ENCODE measurements at regions not wholly inside any gene's neighbourhood (a gene's known extent, or its start where the extent isn't known, plus 50 kb on each side); places are given as distances from the start of the nearest gene placed in this dataset.
"Not testable (repeated sequence)": the region's sequence is repeated elsewhere in the genome, so short reads cannot be mapped to it uniquely, and the experiment has no call there.

DNA sequence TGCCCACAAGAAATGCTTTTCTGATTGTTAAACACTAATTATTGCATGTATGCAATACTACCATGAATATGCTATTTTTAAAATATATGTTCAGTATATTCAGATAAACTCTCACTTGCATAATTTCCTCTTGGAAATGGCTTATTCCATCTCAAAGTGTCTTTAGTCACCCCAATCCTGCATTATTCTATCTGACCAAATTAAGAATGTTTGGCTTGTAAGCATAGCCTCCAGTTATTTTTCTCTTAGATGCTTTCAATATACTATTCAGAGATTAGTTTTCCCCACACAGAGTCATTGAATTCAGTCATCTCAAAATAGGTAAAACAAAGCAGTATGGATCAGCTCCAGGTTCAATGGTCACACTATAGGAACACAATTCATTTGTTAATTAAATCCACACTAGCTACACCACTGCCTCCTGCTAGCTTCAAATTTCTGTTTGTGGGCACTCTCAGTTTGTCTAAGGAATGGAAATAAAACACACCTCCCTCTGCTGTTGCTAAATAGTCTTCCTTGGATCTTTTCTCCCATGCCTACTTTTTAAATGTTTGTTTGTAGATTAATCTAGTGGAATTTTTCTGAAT is 134.6 kb upstream of the TBCA start:
- no peak for DNase-seq (ENCODE audit: low read depth in 2 of 2)

DNA sequence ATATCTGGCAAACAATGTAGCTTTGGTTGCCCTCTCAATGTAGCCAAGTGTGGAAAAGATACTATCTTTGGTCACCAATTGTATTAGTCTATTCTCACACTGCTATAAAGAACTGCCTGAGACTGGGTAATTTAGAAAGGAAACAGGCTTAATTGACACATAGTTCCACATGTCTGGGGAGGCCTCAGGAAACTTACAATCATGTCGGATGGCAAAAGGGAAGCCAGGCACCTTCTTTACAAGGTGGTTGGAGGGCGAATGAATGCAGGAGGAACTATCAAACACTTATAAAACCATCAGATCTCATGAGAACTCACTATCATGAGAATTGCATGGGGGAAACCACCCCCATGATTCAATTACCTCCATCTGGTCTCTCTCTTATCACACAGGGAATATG is 133.1 kb upstream of the TBCA start:
- DNase-seq (ENCODE audit: low read depth in 2 of 2): no peak

DNA sequence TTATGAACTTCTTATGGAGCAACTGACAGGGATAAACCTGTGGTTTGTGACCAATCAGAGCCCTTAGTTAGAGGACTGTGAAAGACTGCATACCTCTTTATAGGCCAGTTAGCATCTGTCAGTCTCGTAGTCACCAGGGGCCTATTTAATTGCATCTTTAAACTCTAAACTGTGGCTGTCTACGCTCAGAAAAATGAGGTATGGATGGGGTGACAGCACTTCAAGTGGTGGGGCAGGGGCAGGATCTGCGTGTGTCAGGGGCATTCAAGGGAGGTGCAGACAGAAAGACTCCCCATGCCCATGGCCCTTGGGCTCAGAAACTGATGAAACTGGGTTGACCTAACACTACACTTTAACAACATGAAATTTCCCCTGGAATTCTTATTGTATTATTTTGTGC is 132.6 kb upstream of the TBCA start:
- DNase-seq (ENCODE audit: low read depth in 2 of 2): no peak

DNA sequence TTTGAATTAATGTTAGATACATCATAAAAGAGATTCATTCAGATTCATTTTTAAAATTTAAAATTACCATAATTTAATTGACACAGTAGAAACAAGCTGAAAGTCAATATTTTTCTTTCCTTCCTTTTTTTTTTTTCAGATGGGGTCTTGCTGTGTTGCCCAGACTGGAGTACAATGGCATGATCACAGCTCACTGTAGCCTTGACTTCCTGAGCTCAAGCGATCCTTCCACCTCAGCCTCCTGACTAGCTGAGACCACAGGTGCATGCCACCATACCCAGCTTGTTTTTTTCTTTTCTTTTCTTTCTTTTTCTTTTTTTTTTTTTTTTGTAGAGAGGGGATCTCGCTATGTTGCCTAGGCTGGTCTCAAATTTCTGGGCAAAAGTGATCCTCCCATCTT is 131.6 kb upstream of the TBCA start:
- no peak for DNase-seq (ENCODE audit: low read depth in 2 of 2)

DNA sequence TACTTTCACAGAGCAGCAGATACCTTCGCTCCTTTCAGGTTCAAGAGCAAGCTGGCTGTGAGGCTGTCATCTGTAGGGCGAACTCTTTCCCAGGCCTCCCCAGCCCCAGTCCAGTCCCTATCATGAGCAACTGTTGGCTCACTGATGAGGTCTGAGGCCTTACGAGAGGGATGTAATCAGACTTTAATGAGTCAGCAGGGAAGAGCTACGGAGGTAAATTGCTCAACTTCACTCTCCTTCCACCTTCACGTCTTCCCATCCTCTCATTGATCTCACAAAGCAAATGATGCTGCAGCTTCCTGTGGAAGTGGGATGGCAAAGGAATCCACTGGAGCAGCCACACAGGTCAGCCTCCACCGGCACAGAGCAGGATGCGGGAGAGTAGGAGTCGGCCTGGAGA is 130.7 kb upstream of the TBCA start:
- no peak for DNase-seq (ENCODE audit: low read depth in 2 of 2)

DNA sequence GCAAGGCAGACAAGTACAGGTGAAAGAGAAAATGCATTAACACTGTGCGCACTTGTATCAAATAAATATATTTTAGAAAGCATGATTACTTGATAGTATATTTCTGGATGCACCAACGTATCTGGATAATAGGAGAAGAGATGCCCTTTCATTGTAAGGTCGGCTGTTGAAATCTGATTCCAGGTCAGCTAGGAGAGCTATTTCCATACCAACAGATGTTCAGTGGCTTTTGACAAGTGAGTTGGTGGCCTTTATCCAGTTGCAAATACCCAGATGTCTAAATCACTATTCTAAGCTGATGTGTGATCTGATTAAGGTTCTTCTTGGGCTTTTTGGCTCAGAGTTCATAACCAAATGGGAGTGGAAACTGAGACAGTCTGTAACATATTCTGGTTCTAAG is 128.2 kb upstream of the TBCA start:
- DNase-seq (ENCODE audit: low read depth in 2 of 2): no peak

DNA sequence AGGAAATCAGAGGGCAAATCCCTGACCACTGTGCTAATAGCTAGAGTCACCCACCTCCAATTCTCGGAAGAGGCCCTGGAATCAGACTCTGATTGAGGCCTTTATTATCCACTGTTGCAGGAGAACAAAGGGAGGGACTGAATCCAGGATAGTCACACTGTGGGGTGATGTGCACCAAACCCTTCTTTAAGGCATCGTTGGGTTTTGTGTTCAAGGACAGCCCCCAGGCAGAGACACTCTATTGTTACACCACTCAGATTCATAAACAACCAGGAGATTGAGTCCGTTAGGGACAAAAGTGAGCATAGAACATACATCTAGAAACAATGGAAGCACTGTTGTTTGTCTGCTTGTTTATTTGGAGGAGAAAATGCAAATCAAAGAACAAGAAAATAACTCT is 124.6 kb upstream of the TBCA start:
- no peak for DNase-seq (ENCODE audit: low read depth in 2 of 2)

DNA sequence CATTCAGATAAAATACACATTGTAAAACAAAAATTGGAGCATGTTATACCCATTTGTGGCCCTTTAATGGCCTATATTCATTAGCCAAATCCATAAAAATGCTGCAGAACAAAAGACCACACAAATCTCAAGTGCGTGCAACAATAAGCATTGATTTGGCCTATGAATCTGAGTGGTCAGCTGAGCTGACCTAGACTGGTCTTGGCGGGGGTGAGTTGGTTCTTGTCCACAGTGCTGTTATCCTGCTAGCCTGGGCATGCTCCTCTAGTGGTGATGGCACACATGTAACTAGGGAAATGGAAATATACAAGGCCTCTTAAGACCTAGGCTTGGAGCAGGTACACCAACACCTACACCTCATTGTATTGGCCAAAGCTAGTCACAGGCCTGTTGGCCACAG is 122.2 kb upstream of the TBCA start:
- no peak for DNase-seq (ENCODE audit: low read depth in 2 of 2)

DNA sequence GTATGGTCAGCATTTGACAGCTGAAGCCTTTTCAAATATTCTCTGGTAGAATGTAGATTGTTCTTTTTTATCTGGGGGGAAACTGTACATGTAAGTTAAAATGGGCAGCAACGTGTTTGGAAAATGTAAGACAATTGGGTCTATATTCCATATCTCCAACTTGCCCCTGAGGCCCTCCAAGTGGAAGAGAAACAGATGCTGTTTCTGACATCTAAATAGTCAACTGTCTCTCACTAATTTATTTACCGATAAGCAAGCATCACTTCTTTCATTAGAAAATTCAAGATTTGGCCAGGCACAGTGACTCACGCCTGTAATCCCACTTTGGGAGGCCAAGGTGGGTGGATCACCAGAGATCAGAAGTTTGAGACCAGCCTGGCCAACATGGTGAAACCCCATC is 120.2 kb upstream of the TBCA start:
- DNase-seq (ENCODE audit: low read depth in 2 of 2): no peak

DNA sequence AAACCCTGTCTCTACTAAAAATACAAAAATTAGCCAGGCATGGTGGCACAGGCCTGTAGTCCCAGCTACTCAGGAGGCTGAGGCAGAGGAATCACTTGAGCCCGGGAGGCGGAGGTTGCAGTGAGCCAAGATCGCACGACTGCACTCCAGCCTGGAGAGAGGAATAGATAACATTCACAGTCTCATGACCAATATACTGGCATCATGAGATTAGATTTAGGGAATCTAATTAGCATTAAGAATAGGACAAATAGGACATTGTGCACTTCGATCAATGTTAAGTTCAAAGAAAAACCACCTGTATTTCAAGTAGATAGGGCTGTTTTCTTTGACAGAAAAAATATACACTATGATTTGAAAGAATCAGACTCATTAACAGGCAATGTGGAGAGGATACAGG is 118.0 kb upstream of the TBCA start:
- DNase-seq (ENCODE audit: low read depth in 2 of 2): not testable (repeated sequence)

DNA sequence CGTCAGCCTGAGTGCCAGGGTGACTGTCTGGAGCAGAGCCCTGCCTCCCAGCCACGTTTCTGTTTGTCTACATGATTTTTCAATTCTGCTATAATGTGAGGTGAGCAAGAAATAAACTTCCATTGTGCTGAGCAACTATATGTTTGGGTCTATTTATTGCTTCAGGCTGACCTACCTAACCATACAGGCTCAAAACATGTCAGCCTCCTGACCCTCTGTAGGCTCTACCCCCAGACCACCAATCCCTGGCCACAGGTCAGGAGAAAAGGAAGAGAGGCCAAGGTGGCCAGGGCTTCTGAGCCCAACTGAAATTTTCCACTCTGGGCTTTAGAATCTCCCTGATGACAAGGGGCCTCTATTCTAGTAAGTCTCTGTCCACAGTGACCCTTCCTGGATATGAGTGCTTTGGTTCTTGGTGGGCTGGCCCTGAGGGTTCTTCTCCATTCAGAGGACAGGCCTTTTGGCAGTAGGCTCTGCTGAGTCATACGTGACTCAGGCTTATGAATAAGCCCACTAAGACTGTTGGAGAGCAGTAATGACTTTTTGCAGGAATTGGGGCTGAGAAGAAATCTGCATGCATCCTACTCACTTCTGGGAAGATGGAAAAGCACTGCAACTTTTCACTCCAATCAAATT is 117.2 kb upstream of the TBCA start:
- peak in 1 of 2 donors; percentile 93 for DNase-seq (ENCODE audit: low read depth in 2 of 2)

DNA sequence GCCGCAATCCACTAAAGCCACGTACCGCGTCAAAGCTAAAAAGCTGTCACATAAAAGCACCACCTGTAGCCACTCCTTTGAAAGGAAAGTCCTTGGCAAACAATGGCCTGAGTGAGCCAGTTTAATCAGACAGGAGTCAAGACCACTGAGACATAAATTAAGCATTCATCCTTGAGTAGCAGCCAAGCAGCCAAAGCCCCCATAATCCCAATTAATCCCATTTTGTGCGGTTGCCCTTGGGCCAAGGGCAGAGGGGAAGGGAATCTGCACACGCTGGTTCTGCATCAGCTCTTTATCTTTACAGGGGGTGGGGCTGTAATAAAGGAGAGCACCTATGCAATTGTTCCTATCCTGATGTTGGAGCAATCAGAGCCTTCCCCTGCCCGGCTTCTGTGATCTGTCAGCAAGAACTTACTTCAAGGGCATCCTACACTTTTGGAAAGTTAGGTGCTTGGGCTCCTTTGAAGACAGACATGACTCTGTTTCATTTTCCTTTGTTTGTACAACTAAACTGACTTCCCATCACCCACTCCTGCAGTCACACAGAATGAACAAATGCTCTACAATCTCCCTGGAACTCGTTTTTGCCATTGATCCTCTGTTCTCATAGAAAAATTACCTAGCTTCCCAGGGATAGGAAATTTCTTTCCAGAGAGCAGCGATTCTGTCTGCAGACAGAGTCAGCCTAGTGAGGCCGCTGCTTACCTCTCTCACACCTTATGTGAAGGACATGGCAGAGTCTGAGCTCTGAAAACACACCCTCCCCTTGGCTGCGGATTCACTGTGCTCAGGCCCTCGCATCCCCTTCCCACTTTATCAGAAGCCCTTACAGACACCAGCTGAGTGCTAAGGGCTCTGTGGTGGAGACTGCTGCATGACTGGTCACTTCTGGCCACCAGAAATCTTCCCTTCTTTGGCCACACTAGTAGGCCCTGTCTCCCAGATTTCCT is 116.2 kb upstream of the TBCA start:
- DNase-seq (ENCODE audit: low read depth in 2 of 2): no peak

DNA sequence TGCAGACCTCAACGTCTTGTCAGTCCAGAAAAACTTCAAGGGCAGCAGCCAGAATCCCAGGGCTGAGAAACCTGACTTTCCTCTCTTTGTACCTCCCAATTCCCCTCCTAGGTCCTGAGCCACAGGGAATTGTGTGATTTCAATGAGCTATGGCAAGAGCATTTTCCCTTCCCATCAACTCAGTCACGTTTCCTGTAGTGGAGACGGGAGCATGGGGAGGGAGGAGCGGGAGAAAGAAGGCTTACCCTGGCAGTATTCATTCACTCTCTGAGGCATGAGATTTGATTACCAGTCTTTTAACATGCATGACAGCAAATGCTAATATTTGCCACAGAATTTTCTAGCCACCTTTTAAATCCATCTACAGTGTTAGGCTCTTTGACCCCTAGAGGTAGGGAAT is 109.4 kb upstream of the TBCA start:
- peak in 1 of 2 donors; percentile 40 for DNase-seq (ENCODE audit: low read depth in 2 of 2)

DNA sequence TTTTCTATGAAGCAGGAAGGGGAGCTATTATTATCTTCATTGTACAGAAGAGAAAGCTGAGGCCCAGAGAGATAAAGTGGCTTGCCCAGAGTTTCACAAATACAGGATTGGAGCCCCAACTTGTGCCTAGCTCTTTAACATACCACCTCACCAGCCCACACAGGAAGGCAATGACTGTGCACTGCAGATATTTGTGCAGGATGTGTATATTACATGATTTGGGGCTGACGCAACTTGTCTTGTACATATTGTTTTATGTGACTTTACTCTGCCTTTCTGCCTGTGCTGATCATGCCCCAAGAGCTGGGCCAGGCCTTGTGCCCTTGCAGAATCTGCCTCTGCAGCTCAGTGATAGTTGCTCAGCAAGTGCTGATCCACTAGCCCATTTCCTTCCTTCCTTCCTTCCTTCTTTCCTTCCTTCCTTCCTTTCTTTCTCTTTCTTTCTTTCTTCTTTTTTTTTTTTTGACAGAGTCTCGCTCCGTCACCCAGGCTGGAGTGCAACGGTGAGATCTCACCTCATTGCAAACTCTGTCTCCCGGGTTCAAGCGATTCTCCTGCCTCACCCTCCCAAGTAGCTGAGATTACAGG is 106.6 kb upstream of the TBCA start:
- peak; percentile 23 to 80 for DNase-seq (ENCODE audit: low read depth in 2 of 2)

DNA sequence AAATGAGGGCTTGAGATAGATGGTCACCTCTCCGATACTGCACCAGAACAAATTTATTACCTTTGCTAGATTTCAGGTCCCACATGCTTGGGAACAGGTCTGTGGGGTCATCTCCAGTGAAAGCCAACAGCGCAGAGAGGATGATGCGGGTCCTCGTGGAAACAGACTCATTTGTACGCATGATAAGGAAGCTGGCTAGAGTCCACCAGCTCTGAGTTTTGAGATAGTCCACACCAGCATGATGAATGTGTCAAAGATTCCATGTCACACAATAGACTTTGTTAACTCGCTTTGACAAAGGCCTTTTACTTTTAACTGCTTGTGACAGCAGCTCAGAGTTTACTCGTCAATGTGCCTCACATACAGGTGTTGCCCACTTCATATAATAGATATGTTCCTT is 105.4 kb upstream of the TBCA start:
- DNase-seq (ENCODE audit: low read depth in 2 of 2): peak; percentile 57 to 59

DNA sequence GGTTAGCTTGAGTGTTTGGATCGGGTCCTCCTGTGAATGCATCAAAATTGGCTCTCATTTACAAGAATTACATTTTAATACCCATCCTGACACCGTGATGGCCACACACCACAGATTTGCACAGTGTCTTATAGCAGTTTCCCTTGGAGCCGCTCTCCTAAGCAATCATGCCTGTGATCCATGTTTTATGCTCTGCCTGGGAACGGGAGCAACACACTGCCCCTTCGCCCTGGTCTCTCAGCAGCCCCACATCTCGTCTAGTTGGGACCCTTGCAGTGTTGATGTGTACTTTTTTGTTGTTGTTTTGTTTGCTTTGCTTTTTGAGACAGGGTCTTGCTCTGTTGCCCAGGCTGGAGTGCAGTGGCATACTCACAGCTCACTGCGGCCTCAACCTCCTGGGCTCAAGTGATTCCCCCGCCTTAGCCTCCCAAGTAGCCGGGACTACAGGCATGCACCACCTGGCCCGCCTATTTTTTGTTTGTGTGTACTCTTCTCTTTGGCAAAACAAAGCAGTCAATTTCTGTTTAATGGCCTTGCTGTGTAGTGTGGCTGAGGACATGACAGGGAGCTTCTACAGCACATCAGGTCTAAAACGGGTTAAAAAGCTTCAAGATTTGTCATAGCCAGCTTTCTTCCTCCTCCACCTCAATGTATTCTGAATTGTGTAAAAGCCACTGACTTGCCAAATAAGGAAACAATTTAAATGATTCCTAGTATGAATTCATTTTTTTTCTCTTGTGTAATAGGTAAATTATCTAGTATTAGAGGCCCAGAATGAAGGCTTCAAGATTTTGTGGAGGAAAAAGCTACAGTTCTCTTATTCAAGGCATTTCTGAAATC is 101.6 kb upstream of the TBCA start:
- no peak for DNase-seq (ENCODE audit: low read depth in 2 of 2)

DNA sequence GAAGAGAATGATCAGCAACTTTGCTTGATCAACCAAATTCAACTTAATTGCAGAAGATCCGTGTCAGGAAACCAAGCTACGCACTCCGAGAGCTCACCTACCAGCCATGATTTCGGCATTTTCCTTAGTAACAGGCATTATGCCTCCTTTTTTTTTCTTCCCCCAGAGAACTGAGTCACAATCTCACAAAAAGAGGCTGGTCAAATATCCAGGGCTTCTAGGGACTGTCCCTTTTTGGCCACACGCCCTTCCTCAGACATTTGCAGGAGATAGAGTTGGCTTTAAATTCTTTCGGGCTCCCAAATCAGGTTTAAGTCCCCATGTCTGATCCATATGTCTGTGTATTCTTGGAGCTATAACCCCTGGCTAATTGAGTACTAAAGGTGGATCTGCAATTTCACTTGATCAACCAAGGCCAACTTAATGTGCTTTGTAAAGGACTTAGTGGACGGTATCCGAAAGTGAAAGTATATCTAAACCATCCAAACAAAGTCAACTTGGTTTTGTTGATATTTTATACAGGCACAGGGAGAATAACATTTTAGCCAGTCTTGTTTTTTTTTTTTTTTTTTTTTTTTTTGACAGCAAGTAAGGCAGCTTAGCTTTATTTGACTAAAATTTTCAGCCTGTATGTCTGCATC is 100.8 kb upstream of the TBCA start:
- no peak for DNase-seq (ENCODE audit: low read depth in 2 of 2)

DNA sequence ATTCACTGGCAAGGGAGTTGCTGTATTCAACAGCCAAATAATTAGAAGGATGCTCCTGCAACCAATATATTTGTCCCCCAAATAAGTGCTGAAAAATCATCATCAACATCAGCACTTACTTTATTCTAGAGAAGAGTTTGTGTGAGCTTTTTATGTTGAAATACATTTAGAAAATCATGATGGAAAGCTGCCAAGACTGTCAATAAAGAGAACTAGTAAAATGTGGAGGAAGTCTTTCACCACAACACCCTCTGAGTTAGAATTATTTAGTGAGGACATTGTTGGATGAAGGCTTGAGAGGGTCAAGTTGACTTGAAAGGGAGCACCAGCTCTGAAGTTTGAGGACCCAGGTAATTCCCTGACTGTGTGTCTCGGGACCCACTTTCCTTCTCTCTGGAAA is 100.2 kb upstream of the TBCA start:
- no peak for DNase-seq (ENCODE audit: low read depth in 2 of 2)

DNA sequence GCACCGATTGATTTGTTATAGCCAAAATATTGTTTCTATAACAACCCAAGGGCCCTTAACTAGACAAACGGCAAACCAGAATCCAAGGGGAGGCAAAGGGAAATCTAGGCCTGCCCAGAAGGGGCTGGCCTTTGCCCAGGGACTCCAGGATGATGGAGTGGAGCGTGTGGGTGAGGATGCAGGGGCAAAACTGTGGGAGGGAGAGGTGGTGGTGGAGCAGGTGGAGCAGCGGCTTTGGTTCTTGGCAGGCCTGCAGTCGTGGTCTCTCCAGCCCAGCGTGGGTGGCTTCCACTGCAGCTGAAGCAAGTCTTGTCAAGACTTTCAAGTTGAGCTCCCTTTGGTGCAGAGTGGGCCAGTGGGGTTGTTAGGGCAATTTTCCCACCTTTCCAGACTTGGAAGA is 98.6 kb upstream of the TBCA start:
- DNase-seq (ENCODE audit: low read depth in 2 of 2): no peak

DNA sequence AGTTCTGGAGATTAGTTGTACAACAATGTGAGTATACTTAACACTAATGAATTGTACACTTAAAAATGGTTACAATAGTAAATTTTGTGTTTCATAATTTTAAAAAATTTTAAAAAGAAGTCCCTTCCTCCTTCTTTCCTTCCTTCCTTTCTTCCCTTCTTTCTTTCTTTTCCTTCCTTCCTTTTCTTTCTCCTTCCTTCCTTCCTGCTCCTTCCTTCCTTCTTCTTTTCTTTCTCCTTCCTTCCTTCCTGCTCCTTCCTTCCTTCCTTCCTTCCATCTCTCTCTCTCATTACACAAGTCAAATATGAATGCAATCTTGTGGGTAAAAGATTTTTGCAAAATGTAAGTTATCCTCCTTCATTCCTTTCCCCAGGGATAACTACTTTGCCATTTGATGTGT is 97.1 kb upstream of the TBCA start:
- no peak for DNase-seq (ENCODE audit: low read depth in 2 of 2)

DNA sequence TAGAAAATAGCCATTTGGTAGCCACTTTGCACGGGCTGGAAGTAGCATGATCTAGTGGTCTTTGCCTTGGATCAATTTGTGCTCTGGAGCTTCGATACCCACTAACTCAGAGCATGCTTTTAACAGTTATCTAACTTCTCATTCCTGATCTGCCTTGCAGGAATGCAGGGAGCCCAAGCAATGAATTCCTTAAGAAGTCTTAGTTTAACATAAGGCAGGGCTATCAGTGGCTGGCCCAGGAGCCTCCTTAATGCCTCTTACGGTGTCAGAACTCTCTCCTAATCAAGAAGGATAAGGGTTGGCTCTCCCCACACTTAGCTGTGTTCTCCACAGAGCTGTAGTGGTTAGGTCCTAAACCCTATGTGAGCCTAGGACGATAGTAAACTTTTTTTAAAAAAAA is 95.8 kb upstream of the TBCA start:
- DNase-seq (ENCODE audit: low read depth in 2 of 2): no peak
